Cardiac fibroblast (primary cell): ENCODE measurements at regions not wholly inside any gene's neighbourhood (a gene's known extent, or its start where the extent isn't known, plus 50 kb on each side); places are given as distances from the start of the nearest gene placed in this dataset.

ENCODE experiments used
- DNase-seq, 2 donors: peaks; one replicate each; pipeline versions ENCODE4 v3.0.0 to v3.0.0-alpha.2; 2010; ENCODE audit warnings: low read depth in 2 of 2
- H3K4me3 ChIP-seq, 2 donors: replicated peaks in 1 of 2; 1 replicate in 1 of 2; 2 replicates in 1 of 2; pipeline ENCODE4 v1.5.1; 2011; ENCODE audit warnings: low read depth in 2 of 2, low read length in 2 of 2, mild to moderate bottlenecking in 2 of 2, moderate library complexity in 1 of 2
- TF ChIP-seq, protein P1 (sequence below): IDR thresholded peaks from one replicate; pipeline ENCODE4 v1.5.1; 2011; ENCODE audit warnings: low read depth, mild to moderate bottlenecking, low read length, inconsistent platforms

DNA sequence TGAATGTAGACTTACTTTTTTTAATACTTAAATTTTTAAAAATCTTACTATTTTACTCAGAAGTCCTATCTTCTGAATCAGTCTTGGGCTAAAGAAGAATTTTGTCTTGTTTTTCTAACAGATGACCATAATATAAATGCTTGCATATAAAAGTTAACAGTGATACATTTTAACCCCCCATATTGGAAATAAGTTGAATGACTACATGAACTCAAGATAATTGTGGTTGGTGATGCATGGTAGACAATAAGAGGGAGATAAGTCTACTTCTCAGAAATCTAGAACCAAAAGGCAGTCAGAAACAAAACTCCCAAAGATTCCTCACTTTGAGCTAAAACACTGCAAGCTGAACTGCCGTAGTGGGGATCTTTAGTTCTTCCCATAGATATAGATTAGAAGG lies 868.4 kb upstream of the SOX9 start:
- no peak overlapping the region for H3K4me3 ChIP-seq
- DNase-seq: no peak
- TF ChIP-seq, protein P1, sequence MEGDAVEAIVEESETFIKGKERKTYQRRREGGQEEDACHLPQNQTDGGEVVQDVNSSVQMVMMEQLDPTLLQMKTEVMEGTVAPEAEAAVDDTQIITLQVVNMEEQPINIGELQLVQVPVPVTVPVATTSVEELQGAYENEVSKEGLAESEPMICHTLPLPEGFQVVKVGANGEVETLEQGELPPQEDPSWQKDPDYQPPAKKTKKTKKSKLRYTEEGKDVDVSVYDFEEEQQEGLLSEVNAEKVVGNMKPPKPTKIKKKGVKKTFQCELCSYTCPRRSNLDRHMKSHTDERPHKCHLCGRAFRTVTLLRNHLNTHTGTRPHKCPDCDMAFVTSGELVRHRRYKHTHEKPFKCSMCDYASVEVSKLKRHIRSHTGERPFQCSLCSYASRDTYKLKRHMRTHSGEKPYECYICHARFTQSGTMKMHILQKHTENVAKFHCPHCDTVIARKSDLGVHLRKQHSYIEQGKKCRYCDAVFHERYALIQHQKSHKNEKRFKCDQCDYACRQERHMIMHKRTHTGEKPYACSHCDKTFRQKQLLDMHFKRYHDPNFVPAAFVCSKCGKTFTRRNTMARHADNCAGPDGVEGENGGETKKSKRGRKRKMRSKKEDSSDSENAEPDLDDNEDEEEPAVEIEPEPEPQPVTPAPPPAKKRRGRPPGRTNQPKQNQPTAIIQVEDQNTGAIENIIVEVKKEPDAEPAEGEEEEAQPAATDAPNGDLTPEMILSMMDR: no peak

DNA sequence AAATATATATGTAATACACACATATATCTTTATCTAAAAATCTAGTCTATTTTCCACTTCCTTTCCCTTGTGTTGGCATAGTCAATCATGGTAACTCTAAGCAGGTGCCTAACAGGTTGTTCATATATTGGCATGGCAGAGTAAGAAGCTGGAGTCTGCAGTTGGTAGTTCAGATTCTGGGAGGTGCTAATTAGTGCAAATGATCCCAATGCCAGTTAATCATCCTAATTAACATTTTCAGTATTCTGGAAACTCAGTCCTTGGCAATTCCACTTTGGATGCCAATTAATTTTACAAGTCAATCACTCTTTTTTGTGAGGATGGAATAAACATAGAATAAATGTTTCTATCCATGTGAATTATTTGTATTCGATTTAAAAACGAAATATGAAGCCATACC lies 863.7 kb upstream of the SOX9 start:
- TF ChIP-seq, protein P1: no peak
- DNase-seq: no peak
- H3K4me3 ChIP-seq: no peak overlapping the region

DNA sequence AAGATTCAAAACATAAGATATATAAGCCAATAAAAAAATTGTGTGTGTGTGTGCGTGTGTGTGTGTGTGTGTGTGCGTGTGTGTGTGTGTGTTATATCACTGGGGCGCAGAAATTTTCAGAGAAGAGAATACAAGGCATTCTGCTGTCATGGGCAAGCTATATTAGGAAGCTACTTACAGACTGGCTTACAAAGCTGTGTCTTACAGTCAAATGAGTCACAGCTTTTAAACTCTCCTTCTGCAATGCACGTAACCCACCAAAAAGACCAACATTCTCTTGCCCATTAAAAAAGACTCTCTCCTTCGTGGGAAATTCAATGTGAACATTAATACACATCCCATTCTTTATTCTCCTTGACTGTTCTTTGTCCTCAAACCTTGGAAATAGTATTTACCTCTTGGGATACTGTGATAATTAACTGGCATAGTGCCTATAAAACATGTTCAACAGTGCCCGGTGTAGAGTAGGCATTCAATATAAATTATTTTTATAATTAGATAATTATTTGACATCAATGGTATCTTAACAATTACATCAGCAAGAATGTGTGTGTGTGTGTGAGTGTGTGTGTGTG lies 860.4 kb upstream of the SOX9 start:
- peak in 1 of 2 donors; percentile 2 for DNase-seq
- H3K4me3 ChIP-seq: no peak overlapping the region
- TF ChIP-seq, protein P1: no peak

DNA sequence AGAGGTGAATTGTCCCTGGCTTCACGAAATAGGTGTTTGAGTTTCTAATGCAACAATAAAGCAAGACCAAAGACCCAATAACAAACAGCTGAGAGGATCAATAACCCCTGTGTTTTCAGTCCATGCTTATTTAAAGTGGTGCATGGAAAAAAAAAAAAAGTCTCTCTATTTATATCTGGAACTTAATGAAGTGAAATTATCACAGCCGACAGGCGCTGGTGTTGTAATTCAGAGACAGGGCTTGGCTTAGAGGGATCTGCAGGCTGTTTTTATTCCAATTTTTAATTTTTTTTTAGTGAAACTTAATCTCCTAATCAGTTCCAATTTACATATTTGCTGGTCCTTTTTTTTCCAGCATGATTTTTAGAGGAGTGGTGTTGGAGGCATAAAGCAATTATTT lies 858.2 kb upstream of the SOX9 start:
- no peak for DNase-seq
- H3K4me3 ChIP-seq: no peak overlapping the region
- TF ChIP-seq, protein P1: no peak

DNA sequence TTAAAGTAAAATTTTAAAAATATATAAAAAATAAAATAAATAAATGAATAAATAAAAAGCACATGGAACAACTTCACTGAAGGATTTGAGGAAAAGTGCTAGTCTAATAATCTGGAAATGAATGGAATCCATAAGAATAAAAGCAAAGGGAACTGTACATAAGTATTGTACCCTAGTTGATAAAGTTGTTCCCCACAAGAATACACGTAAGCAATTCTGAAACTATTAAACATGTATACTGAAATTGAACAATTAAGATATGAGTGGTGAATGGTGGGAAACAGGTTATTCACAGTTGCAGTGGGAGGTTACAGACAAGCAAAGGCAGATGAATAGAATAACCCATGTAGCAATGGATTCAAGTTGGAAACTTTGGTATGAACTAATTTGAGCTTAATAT lies 853.2 kb upstream of the SOX9 start:
- TF ChIP-seq, protein P1: no peak
- no peak overlapping the region for H3K4me3 ChIP-seq
- DNase-seq: no peak

DNA sequence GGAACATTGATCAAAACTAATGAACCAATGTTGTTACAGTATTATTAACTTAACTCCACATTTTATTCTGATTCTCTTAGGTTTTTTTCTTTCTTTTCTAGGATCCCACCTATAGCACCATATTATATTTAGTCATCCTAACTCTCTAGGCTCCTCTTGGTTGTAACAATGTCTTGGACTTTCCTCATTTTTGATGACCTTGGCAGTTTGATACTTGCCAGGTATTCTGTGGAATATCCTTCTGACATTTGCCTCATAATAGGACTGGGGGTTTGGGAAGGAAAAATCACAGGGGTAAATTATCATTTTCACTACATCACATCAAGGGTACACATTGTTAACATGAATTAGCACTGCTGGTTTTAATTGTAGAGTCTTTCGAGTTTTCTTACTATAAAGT lies 851.6 kb upstream of the SOX9 start:
- DNase-seq: no peak
- TF ChIP-seq, protein P1: no peak
- H3K4me3 ChIP-seq: no peak overlapping the region

DNA sequence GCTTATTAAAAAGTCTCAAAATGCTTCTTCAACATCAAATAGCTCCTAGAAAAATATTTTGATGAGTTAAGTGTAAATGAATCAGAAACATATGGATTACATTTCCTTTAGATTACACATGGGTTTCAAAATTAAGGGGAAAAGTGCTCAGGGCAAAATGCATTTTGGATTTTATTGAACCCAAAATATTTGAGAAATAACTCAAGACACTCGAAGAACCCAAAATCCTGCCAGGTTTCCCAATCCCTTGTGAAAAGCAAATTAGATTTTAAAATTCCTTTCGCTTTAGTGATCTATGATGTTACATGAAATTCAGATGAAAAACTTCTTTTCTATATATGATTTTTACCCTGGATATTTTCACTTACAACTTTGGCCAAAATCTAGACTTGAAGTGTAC lies 847.4 kb upstream of the SOX9 start:
- TF ChIP-seq, protein P1: no peak
- no peak overlapping the region for H3K4me3 ChIP-seq
- DNase-seq: no peak
